Fibroblast of mammary gland (primary cell): ENCODE measurements at regions not wholly inside any gene's neighbourhood (a gene's known extent, or its start where the extent isn't known, plus 50 kb on each side); places are given as distances from the start of the nearest gene placed in this dataset.
A peak's percentile ranks its signal among the peaks of the same experiment; 100 is the strongest.

ENCODE experiments used
- DNase-seq: peaks from one replicate; pipeline ENCODE4 v3.0.0-alpha.2; 2010; ENCODE audit warnings: low read depth
- H3K4me3 ChIP-seq: 2 replicates; pipeline ENCODE4 v1.5.1; 2011; ENCODE audit warnings: low read depth, mild to moderate bottlenecking, low read length, moderate library complexity; ENCODE audit not compliant: control insufficient read depth
- CTCF ChIP-seq: conservative IDR thresholded peaks from 2 replicates; pipeline ENCODE4 v1.5.1; 2011; ENCODE audit warnings: low read depth, low read length, inconsistent platforms; ENCODE audit not compliant: control insufficient read depth, insufficient read depth

GRCh38 chr16:5640883-5641282, 543.3 kb upstream of the EEF2KMT start:
- TF ChIP-seq CTCF, result no peak

GRCh38 chr16:5639531-5639930, 541.9 kb upstream of the EEF2KMT start:
- no peak for TF ChIP-seq CTCF

More at GRCh38 chr16:5640883-5641282, 543.3 kb upstream of the EEF2KMT start:
- H3K4me3 ChIP-seq, result no peak overlapping the region
- no peak for DNase-seq

GRCh38 chr16:5635331-5635730, 537.7 kb upstream of the EEF2KMT start:
- DNase-seq, result no peak
- no peak overlapping the region for H3K4me3 ChIP-seq
- TF ChIP-seq CTCF, result no peak

More at GRCh38 chr16:5639531-5639930, 541.9 kb upstream of the EEF2KMT start:
- DNase-seq, result no peak
- no peak overlapping the region for H3K4me3 ChIP-seq

GRCh38 chr16:5634666-5635180, 537.1 kb upstream of the EEF2KMT start:
- H3K4me3 ChIP-seq, result no peak overlapping the region
- DNase-seq, result no peak
- TF ChIP-seq CTCF, result no peak

- TF ChIP-seq CTCF, result peak; percentile 32
- H3K4me3 ChIP-seq, result no peak overlapping the region
- DNase-seq, result peak; percentile 25
These were observed 536.3 kb upstream of the EEF2KMT start for GRCh38 chr16:5633845-5634440.

- no peak for TF ChIP-seq CTCF
- H3K4me3 ChIP-seq, result no peak overlapping the region
- DNase-seq, result no peak
These were observed 524.8 kb upstream of the EEF2KMT start for GRCh38 chr16:5622234-5622884.
